ENCODE measurements at regions not wholly inside any gene's neighbourhood (a gene's known extent, or its start where the extent isn't known, plus 50 kb on each side); places are given as distances from the start of the nearest gene placed in this dataset.

- TF ChIP-seq, protein P1, sequence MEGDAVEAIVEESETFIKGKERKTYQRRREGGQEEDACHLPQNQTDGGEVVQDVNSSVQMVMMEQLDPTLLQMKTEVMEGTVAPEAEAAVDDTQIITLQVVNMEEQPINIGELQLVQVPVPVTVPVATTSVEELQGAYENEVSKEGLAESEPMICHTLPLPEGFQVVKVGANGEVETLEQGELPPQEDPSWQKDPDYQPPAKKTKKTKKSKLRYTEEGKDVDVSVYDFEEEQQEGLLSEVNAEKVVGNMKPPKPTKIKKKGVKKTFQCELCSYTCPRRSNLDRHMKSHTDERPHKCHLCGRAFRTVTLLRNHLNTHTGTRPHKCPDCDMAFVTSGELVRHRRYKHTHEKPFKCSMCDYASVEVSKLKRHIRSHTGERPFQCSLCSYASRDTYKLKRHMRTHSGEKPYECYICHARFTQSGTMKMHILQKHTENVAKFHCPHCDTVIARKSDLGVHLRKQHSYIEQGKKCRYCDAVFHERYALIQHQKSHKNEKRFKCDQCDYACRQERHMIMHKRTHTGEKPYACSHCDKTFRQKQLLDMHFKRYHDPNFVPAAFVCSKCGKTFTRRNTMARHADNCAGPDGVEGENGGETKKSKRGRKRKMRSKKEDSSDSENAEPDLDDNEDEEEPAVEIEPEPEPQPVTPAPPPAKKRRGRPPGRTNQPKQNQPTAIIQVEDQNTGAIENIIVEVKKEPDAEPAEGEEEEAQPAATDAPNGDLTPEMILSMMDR (IDR thresholded peaks at IDR 0.05; ENCODE audit: insufficient read depth, low read length), result no peak
- no peak for TF ChIP-seq SPI1 (IDR thresholded peaks at IDR 0.05; ENCODE audit: borderline replicate concordance, low read depth)
- no peak for TF ChIP-seq GABPA (IDR thresholded peaks at IDR 0.05; ENCODE audit: low read depth)
- TF ChIP-seq, protein P2, sequence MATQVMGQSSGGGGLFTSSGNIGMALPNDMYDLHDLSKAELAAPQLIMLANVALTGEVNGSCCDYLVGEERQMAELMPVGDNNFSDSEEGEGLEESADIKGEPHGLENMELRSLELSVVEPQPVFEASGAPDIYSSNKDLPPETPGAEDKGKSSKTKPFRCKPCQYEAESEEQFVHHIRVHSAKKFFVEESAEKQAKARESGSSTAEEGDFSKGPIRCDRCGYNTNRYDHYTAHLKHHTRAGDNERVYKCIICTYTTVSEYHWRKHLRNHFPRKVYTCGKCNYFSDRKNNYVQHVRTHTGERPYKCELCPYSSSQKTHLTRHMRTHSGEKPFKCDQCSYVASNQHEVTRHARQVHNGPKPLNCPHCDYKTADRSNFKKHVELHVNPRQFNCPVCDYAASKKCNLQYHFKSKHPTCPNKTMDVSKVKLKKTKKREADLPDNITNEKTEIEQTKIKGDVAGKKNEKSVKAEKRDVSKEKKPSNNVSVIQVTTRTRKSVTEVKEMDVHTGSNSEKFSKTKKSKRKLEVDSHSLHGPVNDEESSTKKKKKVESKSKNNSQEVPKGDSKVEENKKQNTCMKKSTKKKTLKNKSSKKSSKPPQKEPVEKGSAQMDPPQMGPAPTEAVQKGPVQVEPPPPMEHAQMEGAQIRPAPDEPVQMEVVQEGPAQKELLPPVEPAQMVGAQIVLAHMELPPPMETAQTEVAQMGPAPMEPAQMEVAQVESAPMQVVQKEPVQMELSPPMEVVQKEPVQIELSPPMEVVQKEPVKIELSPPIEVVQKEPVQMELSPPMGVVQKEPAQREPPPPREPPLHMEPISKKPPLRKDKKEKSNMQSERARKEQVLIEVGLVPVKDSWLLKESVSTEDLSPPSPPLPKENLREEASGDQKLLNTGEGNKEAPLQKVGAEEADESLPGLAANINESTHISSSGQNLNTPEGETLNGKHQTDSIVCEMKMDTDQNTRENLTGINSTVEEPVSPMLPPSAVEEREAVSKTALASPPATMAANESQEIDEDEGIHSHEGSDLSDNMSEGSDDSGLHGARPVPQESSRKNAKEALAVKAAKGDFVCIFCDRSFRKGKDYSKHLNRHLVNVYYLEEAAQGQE (IDR thresholded peaks at IDR 0.05; ENCODE audit: insufficient replicate concordance, low read depth), result no peak
- TF ChIP-seq POLR2AphosphoS5 (IDR thresholded peaks at IDR 0.05; ENCODE audit: low read depth), result no peak
Measured at GRCh38 chr12:126684703-126685102, 1582.3 kb upstream of the TMEM132C start.

Measured in HL-60 (cell line).